NCI-H2196 (cell line): ENCODE measurements at regions not wholly inside any gene's neighbourhood (a gene's known extent, or its start where the extent isn't known, plus 50 kb on each side); places are given as distances from the start of the nearest gene placed in this dataset.
"Not testable (repeated sequence)": the region's sequence is repeated elsewhere in the genome, so short reads cannot be mapped to it uniquely, and the experiment has no call there.

Source experiments
- DNase-seq: peaks from one replicate; lab custom pipeline; 2025; ENCODE audit not compliant: unreplicated experiment; lab: John Stamatoyannopoulos, UW

GRCh38 chr9:22649384-22649783, 202.8 kb downstream of the DMRTA1 start:
- no peak for DNase-seq

GRCh38 chr9:22650145-22650544, 203.5 kb downstream of the DMRTA1 start:
- no peak for DNase-seq

GRCh38 chr9:22650946-22651345, 204.3 kb downstream of the DMRTA1 start:
- DNase-seq = no peak

- no peak for DNase-seq
These were observed 208.2 kb downstream of the DMRTA1 start for GRCh38 chr9:22654833-22655232.

GRCh38 chr9:22657713-22658112, 211.1 kb downstream of the DMRTA1 start:
- DNase-seq = no peak

- not testable (repeated sequence) for DNase-seq
These were observed 211.9 kb downstream of the DMRTA1 start for GRCh38 chr9:22658484-22658883.

- DNase-seq = no peak
These were observed 235.9 kb downstream of the DMRTA1 start for GRCh38 chr9:22682536-22682935.

- no peak for DNase-seq
These were observed 236.5 kb downstream of the DMRTA1 start for GRCh38 chr9:22682961-22683699.

GRCh38 chr9:22683700-22684075, 237.1 kb downstream of the DMRTA1 start:
- no peak for DNase-seq

- no peak for DNase-seq
These were observed 246.5 kb downstream of the DMRTA1 start for GRCh38 chr9:22693156-22693555.

GRCh38 chr9:22700171-22700570, 253.5 kb downstream of the DMRTA1 start:
- DNase-seq = no peak

GRCh38 chr9:22718653-22719052, 272.0 kb downstream of the DMRTA1 start:
- DNase-seq = no peak

GRCh38 chr9:22722492-22722891, 275.9 kb downstream of the DMRTA1 start:
- no peak for DNase-seq

- DNase-seq = no peak
These were observed 285.2 kb downstream of the DMRTA1 start for GRCh38 chr9:22731786-22732185.

- DNase-seq = no peak
These were observed 293.1 kb downstream of the DMRTA1 start for GRCh38 chr9:22739712-22740111.

- DNase-seq = no peak
These were observed 294.2 kb downstream of the DMRTA1 start for GRCh38 chr9:22740781-22741180.

GRCh38 chr9:22742401-22742800, 295.8 kb downstream of the DMRTA1 start:
- no peak for DNase-seq

GRCh38 chr9:22773501-22774220, 327.0 kb downstream of the DMRTA1 start:
- no peak for DNase-seq

GRCh38 chr9:22790329-22790728, 343.7 kb downstream of the DMRTA1 start:
- no peak for DNase-seq

- no peak for DNase-seq
These were observed 362.3 kb downstream of the DMRTA1 start for GRCh38 chr9:22808876-22809275.

- no peak for DNase-seq
These were observed 362.7 kb downstream of the DMRTA1 start for GRCh38 chr9:22809371-22809770.

GRCh38 chr9:22813529-22813928, 366.9 kb downstream of the DMRTA1 start:
- DNase-seq = peak; percentile 2

GRCh38 chr9:22815246-22815645, 368.6 kb downstream of the DMRTA1 start:
- DNase-seq = no peak
